RWPE1 (cell line): ENCODE measurements at regions not wholly inside any gene's neighbourhood (a gene's known extent, or its start where the extent isn't known, plus 50 kb on each side); places are given as distances from the start of the nearest gene placed in this dataset.

ENCODE experiments used
- CTCF ChIA-PET: fragments of 350-600 bp; sonication (Branson Sonifier 250); formaldehyde crosslinking; extraction: SDS; loops from one replicate; lab custom pipeline; 2021; lab: Yijun Ruan, JAX
- POLR2A ChIA-PET: fragments of 400-600 bp; formaldehyde crosslinking; extraction: SDS; loops from one replicate; lab custom pipeline; 2020; ENCODE audit warnings: antibody characterized with exemption; ENCODE audit not compliant: low non-redundant PET; lab: Yijun Ruan, JAX
- DNase-seq: peaks from one replicate; pipeline ENCODE4 v3.0.0; 2012; ENCODE audit warnings: low spot score
- H3K27ac ChIP-seq: fragments of 450-650 bp; 2 replicates; pipeline ENCODE4 v1.5.1; 2017
- TF ChIP-seq, protein P1 (sequence below): fragments of 450-650 bp; conservative IDR thresholded peaks from 2 replicates; pipeline ENCODE4 v1.5.1; 2017; ENCODE audit warnings: low read depth, mild to moderate bottlenecking

- POLR2A ChIA-PET = no interaction called here
- CTCF ChIA-PET = no interaction called here
- TF ChIP-seq, protein P1, sequence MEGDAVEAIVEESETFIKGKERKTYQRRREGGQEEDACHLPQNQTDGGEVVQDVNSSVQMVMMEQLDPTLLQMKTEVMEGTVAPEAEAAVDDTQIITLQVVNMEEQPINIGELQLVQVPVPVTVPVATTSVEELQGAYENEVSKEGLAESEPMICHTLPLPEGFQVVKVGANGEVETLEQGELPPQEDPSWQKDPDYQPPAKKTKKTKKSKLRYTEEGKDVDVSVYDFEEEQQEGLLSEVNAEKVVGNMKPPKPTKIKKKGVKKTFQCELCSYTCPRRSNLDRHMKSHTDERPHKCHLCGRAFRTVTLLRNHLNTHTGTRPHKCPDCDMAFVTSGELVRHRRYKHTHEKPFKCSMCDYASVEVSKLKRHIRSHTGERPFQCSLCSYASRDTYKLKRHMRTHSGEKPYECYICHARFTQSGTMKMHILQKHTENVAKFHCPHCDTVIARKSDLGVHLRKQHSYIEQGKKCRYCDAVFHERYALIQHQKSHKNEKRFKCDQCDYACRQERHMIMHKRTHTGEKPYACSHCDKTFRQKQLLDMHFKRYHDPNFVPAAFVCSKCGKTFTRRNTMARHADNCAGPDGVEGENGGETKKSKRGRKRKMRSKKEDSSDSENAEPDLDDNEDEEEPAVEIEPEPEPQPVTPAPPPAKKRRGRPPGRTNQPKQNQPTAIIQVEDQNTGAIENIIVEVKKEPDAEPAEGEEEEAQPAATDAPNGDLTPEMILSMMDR = no peak
- DNase-seq = no peak
- H3K27ac ChIP-seq = no peak overlapping the region
These were observed 720.7 kb downstream of the PCDH18 start for GRCh38 chr4:136811496-136812077.

- ChIA-PET CTCF (interaction anchor here (0.6 kb wide), 1 partner anchor 598 kb away, joined by 3 read pairs; no protein-coding TSS in a partner anchor), POLR2A (no interaction called here)
- TF ChIP-seq, protein P1 = no peak
- no peak overlapping the region for H3K27ac ChIP-seq
- DNase-seq = no peak
These were observed 721.7 kb downstream of the PCDH18 start for GRCh38 chr4:136810626-136811025.

GRCh38 chr4:136806844-136807243 lies 725.5 kb downstream of the PCDH18 start:
- ChIA-PET CTCF (no interaction called here), POLR2A (no interaction called here)
- TF ChIP-seq, protein P1 = no peak
- H3K27ac ChIP-seq = no peak overlapping the region
- DNase-seq = no peak

- ChIA-PET CTCF (no interaction called here), POLR2A (no interaction called here)
- no peak overlapping the region for H3K27ac ChIP-seq
- TF ChIP-seq, protein P1 = no peak
- no peak for DNase-seq
These were observed 726.7 kb downstream of the PCDH18 start for GRCh38 chr4:136805617-136806016.

- POLR2A ChIA-PET = no interaction called here
- H3K27ac ChIP-seq = no peak overlapping the region
- CTCF ChIA-PET = no interaction called here
- TF ChIP-seq, protein P1 = no peak
- no peak for DNase-seq
These were observed 728.9 kb downstream of the PCDH18 start for GRCh38 chr4:136803433-136803832.

- ChIA-PET CTCF (no interaction called here), POLR2A (no interaction called here)
- DNase-seq = no peak
- H3K27ac ChIP-seq = no peak overlapping the region
- TF ChIP-seq, protein P1 = no peak
These were observed 732.0 kb downstream of the PCDH18 start for GRCh38 chr4:136800248-136800647.

GRCh38 chr4:136796953-136797352 lies 735.3 kb downstream of the PCDH18 start:
- no peak overlapping the region for H3K27ac ChIP-seq
- DNase-seq = no peak
- TF ChIP-seq, protein P1 = no peak
- ChIA-PET POLR2A (no interaction called here), CTCF (no interaction called here)
